GM12878 (cell line): ENCODE measurements at regions not wholly inside any gene's neighbourhood (a gene's known extent, or its start where the extent isn't known, plus 50 kb on each side); places are given as distances from the start of the nearest gene placed in this dataset.

Source experiments
- ATAC-seq: fragments of 200-7000 bp; cut with Tn5 transposase; 3 replicates; pipeline ENCODE4 v1.9.1; 2020; ENCODE audit warnings: mild to moderate bottlenecking, moderate library complexity
- BruUV-seq: library from RNA; stranded (reverse); fragments of 400-500 nt; replicated peaks from 2 replicates; lab custom pipeline; 2021; lab: Mats Ljungman, UMichigan
- CTCF ChIA-PET: fragments of 300-600 bp; sonication (Branson Sonifier 250); formaldehyde crosslinking; extraction: SDS; loops from one replicate; lab custom pipeline; 2021; ENCODE audit warnings: inconsistent platforms; lab: Yijun Ruan, JAX
- POLR2A ChIA-PET: fragments of 350-600 bp; formaldehyde crosslinking; extraction: SDS; loops from one replicate; lab custom pipeline; 2021; ENCODE audit warnings: inconsistent platforms; lab: Charles Lee
- RAD21 ChIA-PET: fragments of 300-600 bp; sonication (Branson Sonifier 250); formaldehyde crosslinking; loops from one replicate; lab custom pipeline; 2023; ENCODE audit warnings: antibody characterized with exemption; ENCODE audit not compliant: unreplicated experiment; lab: Charles Lee
- SMC1A ChIA-PET: fragments of 300-600 bp; sonication (Branson Sonifier 250); formaldehyde crosslinking; loops from one replicate; lab custom pipeline; 2023; ENCODE audit not compliant: unreplicated experiment, uncharacterized antibody; lab: Charles Lee
- DNase-seq: peaks from one replicate; pipeline ENCODE4 v3.0.0-alpha.2; 2011; ENCODE audit warnings: low read depth, low spot score
- FAIRE-seq: peaks from 3 replicates; lab custom pipeline; 2011; peaks lifted over from hg19 to GRCh38; lab: Jason Lieb, UNC
- H2AFZ ChIP-seq: 2 replicates; pipeline ENCODE4 v1.6.0; 2011; ENCODE audit warnings: low read depth, low read length, control low read depth; ENCODE audit not compliant: control insufficient read depth
- H3K27ac ChIP-seq: 2 replicates; pipeline ENCODE4 v1.5.1; 2011; ENCODE audit warnings: control low read depth; ENCODE audit not compliant: control insufficient read depth, insufficient read depth
- H3K27me3 ChIP-seq, 2 experiments: replicated peaks in 1 of 2; 2 replicates each; pipeline versions ENCODE4 v1.6.0 to v1.6.1; 2011; ENCODE audit warnings: low read length in 1 of 2; ENCODE audit not compliant: control insufficient read depth in 2 of 2, insufficient read depth in 2 of 2
- H3K36me3 ChIP-seq, 2 experiments: 2 replicates each; pipeline ENCODE4 v1.5.1; 2011; ENCODE audit warnings: low read length in 1 of 2; ENCODE audit not compliant: control insufficient read depth in 2 of 2, insufficient read depth in 2 of 2
- H3K4me1 ChIP-seq: 2 replicates; pipeline ENCODE4 v1.6.1; 2011; ENCODE audit warnings: mild to moderate bottlenecking, low read length, moderate library complexity, mixed read lengths; ENCODE audit not compliant: control insufficient read depth, insufficient read depth
- H3K4me2 ChIP-seq: 2 replicates; pipeline ENCODE4 v1.6.0; 2011; ENCODE audit warnings: control low read depth; ENCODE audit not compliant: control insufficient read depth, insufficient read depth
- H3K4me3 ChIP-seq: fragments of 200-600 bp; sonication (generic); 2 replicates; pipeline ENCODE4 v1.5.1; 2016
- H3K79me2 ChIP-seq: 2 replicates; pipeline ENCODE4 v1.6.0; 2011; ENCODE audit warnings: low read length; ENCODE audit not compliant: control insufficient read depth, insufficient read depth
- H3K9ac ChIP-seq: 2 replicates; pipeline ENCODE4 v1.8.0; 2011; ENCODE audit warnings: low read length, control low read depth, mixed read lengths; ENCODE audit not compliant: control insufficient read depth, insufficient read depth
- H3K9me3 ChIP-seq: replicated peaks from 3 replicates; pipeline ENCODE4 v1.5.1; 2011; ENCODE audit warnings: mild to moderate bottlenecking, low read length; ENCODE audit not compliant: control insufficient read depth, insufficient read depth
- H4K20me1 ChIP-seq: 2 replicates; pipeline ENCODE4 v1.6.0; 2011; ENCODE audit not compliant: control insufficient read depth, insufficient read depth
- ESRRA ChIP-seq: IDR thresholded peaks from 2 replicates; pipeline ENCODE4 v1.6.1; 2012; ENCODE audit warnings: mild to moderate bottlenecking, low read length, improper control_type of control experiment
- EZH2 ChIP-seq: IDR thresholded peaks from 2 replicates; pipeline ENCODE4 v1.6.1; 2012; ENCODE audit warnings: low read depth, mild to moderate bottlenecking, control low read depth, inconsistent platforms, low read length, borderline replicate concordance; ENCODE audit not compliant: control insufficient read depth
- NFYB ChIP-seq: IDR thresholded peaks from 2 replicates; pipeline ENCODE4 v1.6.1; 2011; ENCODE audit warnings: low read depth, mild to moderate bottlenecking, low read length, improper control_type of control experiment, moderate library complexity; ENCODE audit not compliant: insufficient read depth
- PML ChIP-seq: IDR thresholded peaks from 2 replicates; pipeline ENCODE4 v1.6.1; 2012; ENCODE audit warnings: low read length, inconsistent platforms
- POU2F2 ChIP-seq: IDR thresholded peaks from 3 replicates; pipeline ENCODE4 v1.6.1; 2011; ENCODE audit warnings: low read depth, mild to moderate bottlenecking, low read length, borderline replicate concordance
- STAT1 ChIP-seq: fragments of 450-650 bp; conservative IDR thresholded peaks from 2 replicates; pipeline ENCODE4 v1.6.1; 2014; ENCODE audit warnings: antibody characterized with exemption, mild to moderate bottlenecking
- ZBED1 ChIP-seq: IDR thresholded peaks from 2 replicates; pipeline ENCODE4 v1.6.1; 2016; ENCODE audit warnings: borderline replicate concordance
- ZNF384 ChIP-seq: IDR thresholded peaks from 2 replicates; pipeline ENCODE4 v1.6.1; 2012; ENCODE audit warnings: low read depth, mild to moderate bottlenecking, low read length, improper control_type of control experiment, borderline replicate concordance
- in situ Hi-C: fragments of 300-500 bp; cut with MboI; formaldehyde crosslinking; loops from 9 replicates; pipeline ENCODE4 v1.14.3; 2018; ENCODE audit warnings: mixed read lengths
- intact Hi-C: fragments of 100-400 bp; cut with micrococcal nuclease; formaldehyde crosslinking; loops from one replicate; pipeline ENCODE4 v1.14.2; 2022; ENCODE audit not compliant: unreplicated experiment
- TF ChIP-seq, protein P1 (sequence below): IDR thresholded peaks from 2 replicates; pipeline ENCODE4 v1.6.1; 2012; ENCODE audit warnings: mild to moderate bottlenecking, low read depth, low read length
- TF ChIP-seq, protein P2 (sequence below): fragments of 150-350 bp; IDR thresholded peaks from 2 replicates; pipeline ENCODE4 v1.6.1; 2014; ENCODE audit warnings: mild to moderate bottlenecking, low read depth, low read length
- TF ChIP-seq, protein P3 (sequence below): fragments of 450-650 bp; formaldehyde crosslinking; IDR thresholded peaks from 2 replicates; pipeline ENCODE4 v1.4.0; 2022; ENCODE audit warnings: mild to moderate bottlenecking, moderate library complexity
- TF ChIP-seq, protein P4 (sequence below): fragments of 150-350 bp; IDR thresholded peaks from 2 replicates; pipeline ENCODE4 v1.6.1; 2016; ENCODE audit warnings: low read depth, low read length

DNA sequence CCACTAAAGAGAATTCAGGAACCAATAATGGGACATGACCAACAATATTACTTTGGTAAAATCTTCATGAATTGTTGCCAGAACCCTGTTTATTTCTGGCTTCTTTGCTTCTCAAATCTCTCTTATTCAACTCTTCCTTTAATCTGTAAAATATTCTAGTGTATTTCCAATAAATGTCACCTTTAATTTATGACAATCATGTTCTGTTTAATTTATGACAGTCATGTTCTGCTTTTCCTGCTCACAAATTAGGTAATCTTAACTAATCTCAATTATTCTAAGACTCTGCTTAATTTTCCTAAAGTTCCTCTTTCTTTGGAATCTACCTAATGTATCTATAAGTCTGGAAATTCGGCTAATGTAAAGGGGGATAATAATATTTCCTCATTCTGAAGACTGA is 847.6 kb upstream of the KLHL1 start (continued):
- TF ChIP-seq, protein P1, sequence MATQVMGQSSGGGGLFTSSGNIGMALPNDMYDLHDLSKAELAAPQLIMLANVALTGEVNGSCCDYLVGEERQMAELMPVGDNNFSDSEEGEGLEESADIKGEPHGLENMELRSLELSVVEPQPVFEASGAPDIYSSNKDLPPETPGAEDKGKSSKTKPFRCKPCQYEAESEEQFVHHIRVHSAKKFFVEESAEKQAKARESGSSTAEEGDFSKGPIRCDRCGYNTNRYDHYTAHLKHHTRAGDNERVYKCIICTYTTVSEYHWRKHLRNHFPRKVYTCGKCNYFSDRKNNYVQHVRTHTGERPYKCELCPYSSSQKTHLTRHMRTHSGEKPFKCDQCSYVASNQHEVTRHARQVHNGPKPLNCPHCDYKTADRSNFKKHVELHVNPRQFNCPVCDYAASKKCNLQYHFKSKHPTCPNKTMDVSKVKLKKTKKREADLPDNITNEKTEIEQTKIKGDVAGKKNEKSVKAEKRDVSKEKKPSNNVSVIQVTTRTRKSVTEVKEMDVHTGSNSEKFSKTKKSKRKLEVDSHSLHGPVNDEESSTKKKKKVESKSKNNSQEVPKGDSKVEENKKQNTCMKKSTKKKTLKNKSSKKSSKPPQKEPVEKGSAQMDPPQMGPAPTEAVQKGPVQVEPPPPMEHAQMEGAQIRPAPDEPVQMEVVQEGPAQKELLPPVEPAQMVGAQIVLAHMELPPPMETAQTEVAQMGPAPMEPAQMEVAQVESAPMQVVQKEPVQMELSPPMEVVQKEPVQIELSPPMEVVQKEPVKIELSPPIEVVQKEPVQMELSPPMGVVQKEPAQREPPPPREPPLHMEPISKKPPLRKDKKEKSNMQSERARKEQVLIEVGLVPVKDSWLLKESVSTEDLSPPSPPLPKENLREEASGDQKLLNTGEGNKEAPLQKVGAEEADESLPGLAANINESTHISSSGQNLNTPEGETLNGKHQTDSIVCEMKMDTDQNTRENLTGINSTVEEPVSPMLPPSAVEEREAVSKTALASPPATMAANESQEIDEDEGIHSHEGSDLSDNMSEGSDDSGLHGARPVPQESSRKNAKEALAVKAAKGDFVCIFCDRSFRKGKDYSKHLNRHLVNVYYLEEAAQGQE, result no peak
- TF ChIP-seq ESRRA (no peak), EZH2 (no peak), ZBED1 (no peak)

DNA sequence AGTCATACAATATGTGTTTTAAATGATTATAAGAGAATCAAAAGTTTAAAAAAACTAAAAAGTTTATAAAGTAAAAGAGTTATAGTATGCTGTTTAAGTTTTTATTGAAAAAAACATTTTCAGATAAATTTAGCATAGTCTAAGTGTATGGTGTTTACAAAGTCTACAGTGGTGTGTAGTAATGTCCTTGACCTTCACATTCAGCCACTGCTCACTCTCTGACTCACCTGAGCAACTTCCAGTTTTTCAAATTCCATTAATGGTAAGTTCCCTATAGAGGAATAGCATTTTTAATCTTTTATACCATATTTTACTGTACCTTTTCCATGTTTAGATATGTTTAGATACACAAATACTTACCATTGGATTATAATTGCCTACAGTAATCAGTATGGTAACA is 842.4 kb upstream of the KLHL1 start:
- ChIA-PET CTCF (no interaction called here), RAD21 (no interaction called here), POLR2A (no interaction called here), SMC1A (no interaction called here)
- H3K4me2 ChIP-seq, result no peak overlapping the region
- H3K27ac ChIP-seq, result no peak overlapping the region
- FAIRE-seq (no peak), DNase-seq (no peak), ATAC-seq (no peak)
- H3K4me1 ChIP-seq, result no peaks in the 10 kb centered on the region
- no peaks in the 10 kb centered on the region for H3K9me3 ChIP-seq
- no peak overlapping the region for H2AFZ ChIP-seq
- no peak overlapping the region for H3K9ac ChIP-seq
- no peak overlapping the region for H3K4me3 ChIP-seq
- H3K79me2 ChIP-seq, result no peaks in the 10 kb centered on the region
- H3K27me3 ChIP-seq, result no peaks in the 10 kb centered on the region
- no TSS peak for BruUV-seq
- intact Hi-C loops, result loop anchor here (10.0 kb wide), 1 partner anchor 56 kb away; no protein-coding TSS in a partner anchor
- H3K36me3 ChIP-seq, result no peaks in the 10 kb centered on the region
- in situ Hi-C loops, result no loop called here
- H4K20me1 ChIP-seq, result no peaks in the 10 kb centered on the region
- no peak for TF ChIP-seq PML
- TF ChIP-seq, protein P2, sequence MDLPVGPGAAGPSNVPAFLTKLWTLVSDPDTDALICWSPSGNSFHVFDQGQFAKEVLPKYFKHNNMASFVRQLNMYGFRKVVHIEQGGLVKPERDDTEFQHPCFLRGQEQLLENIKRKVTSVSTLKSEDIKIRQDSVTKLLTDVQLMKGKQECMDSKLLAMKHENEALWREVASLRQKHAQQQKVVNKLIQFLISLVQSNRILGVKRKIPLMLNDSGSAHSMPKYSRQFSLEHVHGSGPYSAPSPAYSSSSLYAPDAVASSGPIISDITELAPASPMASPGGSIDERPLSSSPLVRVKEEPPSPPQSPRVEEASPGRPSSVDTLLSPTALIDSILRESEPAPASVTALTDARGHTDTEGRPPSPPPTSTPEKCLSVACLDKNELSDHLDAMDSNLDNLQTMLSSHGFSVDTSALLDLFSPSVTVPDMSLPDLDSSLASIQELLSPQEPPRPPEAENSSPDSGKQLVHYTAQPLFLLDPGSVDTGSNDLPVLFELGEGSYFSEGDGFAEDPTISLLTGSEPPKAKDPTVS, result no peak
- TF ChIP-seq POU2F2, result no peak
- no peak for TF ChIP-seq STAT1
- TF ChIP-seq, protein P3, sequence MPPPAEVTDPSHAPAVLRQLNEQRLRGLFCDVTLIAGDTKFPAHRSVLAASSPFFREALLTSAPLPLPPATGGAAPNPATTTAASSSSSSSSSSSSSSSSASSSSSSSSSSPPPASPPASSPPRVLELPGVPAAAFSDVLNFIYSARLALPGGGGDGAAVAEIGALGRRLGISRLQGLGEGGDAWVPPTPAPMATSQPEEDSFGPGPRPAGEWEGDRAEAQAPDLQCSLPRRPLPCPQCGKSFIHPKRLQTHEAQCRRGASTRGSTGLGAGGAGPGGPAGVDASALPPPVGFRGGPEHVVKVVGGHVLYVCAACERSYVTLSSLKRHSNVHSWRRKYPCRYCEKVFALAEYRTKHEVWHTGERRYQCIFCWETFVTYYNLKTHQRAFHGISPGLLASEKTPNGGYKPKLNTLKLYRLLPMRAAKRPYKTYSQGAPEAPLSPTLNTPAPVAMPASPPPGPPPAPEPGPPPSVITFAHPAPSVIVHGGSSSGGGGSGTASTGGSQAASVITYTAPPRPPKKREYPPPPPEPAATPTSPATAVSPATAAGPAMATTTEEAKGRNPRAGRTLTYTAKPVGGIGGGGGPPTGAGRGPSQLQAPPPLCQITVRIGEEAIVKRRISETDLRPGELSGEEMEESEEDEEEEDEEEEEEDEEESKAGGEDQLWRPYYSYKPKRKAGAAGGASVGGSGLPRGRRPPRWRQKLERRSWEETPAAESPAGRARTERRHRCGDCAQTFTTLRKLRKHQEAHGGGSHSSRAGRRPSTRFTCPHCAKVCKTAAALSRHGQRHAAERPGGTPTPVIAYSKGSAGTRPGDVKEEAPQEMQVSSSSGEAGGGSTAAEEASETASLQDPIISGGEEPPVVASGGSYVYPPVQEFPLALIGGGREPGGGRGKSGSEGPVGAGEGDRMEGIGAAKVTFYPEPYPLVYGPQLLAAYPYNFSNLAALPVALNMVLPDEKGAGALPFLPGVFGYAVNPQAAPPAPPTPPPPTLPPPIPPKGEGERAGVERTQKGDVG, result no peak
- TF ChIP-seq, protein P4, sequence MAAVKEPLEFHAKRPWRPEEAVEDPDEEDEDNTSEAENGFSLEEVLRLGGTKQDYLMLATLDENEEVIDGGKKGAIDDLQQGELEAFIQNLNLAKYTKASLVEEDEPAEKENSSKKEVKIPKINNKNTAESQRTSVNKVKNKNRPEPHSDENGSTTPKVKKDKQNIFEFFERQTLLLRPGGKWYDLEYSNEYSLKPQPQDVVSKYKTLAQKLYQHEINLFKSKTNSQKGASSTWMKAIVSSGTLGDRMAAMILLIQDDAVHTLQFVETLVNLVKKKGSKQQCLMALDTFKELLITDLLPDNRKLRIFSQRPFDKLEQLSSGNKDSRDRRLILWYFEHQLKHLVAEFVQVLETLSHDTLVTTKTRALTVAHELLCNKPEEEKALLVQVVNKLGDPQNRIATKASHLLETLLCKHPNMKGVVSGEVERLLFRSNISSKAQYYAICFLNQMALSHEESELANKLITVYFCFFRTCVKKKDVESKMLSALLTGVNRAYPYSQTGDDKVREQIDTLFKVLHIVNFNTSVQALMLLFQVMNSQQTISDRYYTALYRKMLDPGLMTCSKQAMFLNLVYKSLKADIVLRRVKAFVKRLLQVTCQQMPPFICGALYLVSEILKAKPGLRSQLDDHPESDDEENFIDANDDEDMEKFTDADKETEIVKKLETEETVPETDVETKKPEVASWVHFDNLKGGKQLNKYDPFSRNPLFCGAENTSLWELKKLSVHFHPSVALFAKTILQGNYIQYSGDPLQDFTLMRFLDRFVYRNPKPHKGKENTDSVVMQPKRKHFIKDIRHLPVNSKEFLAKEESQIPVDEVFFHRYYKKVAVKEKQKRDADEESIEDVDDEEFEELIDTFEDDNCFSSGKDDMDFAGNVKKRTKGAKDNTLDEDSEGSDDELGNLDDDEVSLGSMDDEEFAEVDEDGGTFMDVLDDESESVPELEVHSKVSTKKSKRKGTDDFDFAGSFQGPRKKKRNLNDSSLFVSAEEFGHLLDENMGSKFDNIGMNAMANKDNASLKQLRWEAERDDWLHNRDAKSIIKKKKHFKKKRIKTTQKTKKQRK, result no peak
- no peak for TF ChIP-seq ZNF384
- TF ChIP-seq NFYB, result no peak
